Caki2 (cell line): ENCODE measurements at regions not wholly inside any gene's neighbourhood (a gene's known extent, or its start where the extent isn't known, plus 50 kb on each side); places are given as distances from the start of the nearest gene placed in this dataset.
A peak's percentile ranks its signal among the peaks of the same experiment; 100 is the strongest.

Source experiments
- DNase-seq: peaks from one replicate; pipeline ENCODE4 v3.0.0-alpha.2; 2015; ENCODE audit warnings: low read depth
- in situ Hi-C: cut with HindIII; loops from 2 replicates; pipeline ENCODE4 v1.10.0; 2016; ENCODE audit warnings: low sequenced_read_pairs, low pct_unique_long_range_greater_than_20kb, mixed read lengths

- in situ Hi-C loops: no loop called here
- DNase-seq: no peak
These were observed 512.3 kb upstream of the PCDH9 start for GRCh38 chr13:67742478-67742877.

- in situ Hi-C loops: no loop called here
- no peak for DNase-seq
These were observed 510.9 kb upstream of the PCDH9 start for GRCh38 chr13:67740871-67741535.

DNA sequence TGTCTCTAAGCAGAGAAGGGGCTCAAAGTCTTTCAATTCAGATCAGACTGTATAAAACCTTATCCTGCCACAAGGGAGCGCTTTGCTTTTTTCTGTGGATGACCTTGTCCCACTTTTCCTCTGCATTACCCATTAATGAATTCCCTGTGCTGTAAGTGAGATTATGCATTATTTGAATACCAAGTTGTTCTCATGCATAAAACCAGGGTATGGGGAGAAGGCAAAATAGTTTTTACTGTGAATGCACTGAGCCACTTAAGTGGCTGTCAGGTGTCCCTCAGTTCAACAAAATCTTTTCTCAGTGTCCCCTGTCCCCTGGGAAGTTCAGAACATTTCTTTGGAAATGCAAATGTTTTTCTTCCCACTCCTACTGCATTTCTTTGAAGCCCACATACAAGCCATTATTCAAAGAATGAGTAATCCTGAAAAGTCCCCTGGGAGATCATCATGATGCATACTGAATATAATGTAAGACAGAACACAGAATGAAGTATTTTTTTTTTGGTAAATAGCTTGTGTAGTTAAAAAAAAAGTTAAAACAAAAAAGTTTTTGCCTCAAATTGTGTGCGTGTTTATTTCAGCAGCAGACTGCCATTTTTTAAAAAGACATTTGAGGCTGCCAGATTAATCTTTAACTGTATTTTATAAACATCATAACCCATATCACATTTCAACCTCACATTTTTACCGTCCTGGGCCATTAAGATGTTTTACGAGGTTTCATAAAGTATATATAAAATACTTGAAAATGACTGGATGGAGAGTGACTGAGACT, 506.7 kb upstream of the PCDH9 start:
- in situ Hi-C loops: no loop called here
- DNase-seq: peak; percentile 84

- no peak for DNase-seq
These were observed 505.5 kb upstream of the PCDH9 start for GRCh38 chr13:67735651-67736050.

GRCh38 chr13:67726979-67727378, 496.8 kb upstream of the PCDH9 start:
- DNase-seq: no peak
- in situ Hi-C loops: no loop called here

More at GRCh38 chr13:67735651-67736050, 505.5 kb upstream of the PCDH9 start:
- in situ Hi-C loops: no loop called here

GRCh38 chr13:67725999-67726398, 495.9 kb upstream of the PCDH9 start:
- in situ Hi-C loops: no loop called here
- no peak for DNase-seq

GRCh38 chr13:67713571-67713970, 483.4 kb upstream of the PCDH9 start:
- no peak for DNase-seq
- in situ Hi-C loops: no loop called here

DNA sequence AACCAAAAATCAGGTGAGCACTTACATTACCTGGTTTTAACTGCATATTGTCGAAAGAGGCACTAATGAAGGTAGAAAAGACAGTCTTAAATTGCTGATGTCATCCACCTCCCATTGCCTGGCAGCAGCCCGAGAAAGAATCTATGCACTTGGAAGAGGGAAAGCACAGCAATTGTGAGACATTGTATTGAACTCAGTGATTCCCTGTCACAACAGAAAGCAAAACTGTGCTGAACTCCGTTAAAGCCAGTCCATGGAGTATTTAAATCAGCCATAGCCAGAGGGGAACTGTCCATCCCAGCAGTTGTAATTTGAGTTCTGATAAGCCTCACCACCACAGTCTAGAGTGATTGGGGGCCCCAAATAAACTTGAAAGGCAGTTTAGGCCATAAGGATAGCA, 466.6 kb upstream of the PCDH9 start:
- DNase-seq: no peak
- in situ Hi-C loops: no loop called here

GRCh38 chr13:67664502-67664901, 434.4 kb upstream of the PCDH9 start:
- no peak for DNase-seq
- in situ Hi-C loops: no loop called here

GRCh38 chr13:67662997-67663396, 432.9 kb upstream of the PCDH9 start:
- in situ Hi-C loops: no loop called here
- DNase-seq: no peak

GRCh38 chr13:67652887-67653286, 422.8 kb upstream of the PCDH9 start:
- no peak for DNase-seq

GRCh38 chr13:67651908-67652465, 421.9 kb upstream of the PCDH9 start:
- no peak for DNase-seq
- in situ Hi-C loops: no loop called here

More at GRCh38 chr13:67652887-67653286, 422.8 kb upstream of the PCDH9 start:
- in situ Hi-C loops: no loop called here

GRCh38 chr13:67650471-67650870, 420.3 kb upstream of the PCDH9 start:
- in situ Hi-C loops: no loop called here
- DNase-seq: no peak

DNA sequence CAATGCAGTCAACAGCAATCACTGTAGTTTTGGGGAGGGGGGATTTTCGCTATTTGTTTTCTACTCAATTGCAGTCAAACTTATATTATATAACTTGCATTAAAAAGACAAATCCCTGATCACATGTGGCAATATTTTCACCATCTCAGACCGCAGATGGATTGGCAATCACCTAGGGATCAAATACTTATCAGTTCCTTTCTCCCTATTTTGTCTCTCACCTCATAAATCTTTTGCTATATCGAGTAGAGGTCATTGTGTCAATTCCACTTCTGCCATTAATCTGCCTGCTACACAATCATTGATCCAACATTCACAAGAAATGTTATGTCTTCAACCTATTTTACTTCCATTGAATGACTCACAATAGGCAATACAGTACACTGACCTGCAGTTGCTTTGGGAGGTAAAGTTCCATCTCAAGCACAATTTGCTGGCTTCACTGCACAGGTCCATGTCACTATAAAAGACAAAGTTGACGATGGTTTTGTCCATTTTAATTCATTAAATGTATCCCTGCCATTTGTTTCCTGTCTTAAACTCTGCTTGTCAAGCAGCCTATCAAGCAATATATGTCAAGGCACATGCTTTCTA, 415.8 kb upstream of the PCDH9 start:
- in situ Hi-C loops: no loop called here
- DNase-seq: no peak

DNA sequence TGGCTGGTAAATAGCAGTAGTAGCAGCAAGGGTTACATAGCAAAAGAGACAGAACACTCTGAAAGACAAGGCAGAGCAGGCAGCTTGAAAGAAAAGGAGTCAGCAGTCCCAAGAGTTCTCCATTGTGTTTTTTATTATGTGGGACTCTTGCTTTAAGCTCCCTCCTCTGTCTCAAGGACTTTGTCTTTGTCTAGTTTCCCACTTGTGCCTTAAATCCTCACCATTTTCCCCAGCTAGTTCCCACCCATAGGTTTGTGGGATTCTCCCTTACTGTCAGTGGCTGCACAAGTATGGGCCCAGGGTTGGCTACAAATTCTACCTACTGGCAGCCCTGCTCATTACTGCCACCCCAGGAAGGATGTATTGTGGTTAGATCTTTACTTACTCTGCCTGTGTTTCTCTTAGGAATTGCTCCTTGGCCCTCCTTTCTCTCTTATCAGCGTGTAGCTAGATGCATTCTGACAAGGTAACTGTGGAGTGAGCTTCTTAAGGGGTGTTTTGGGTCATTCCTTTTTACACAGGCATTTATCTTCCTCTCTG, 413.4 kb upstream of the PCDH9 start:
- in situ Hi-C loops: no loop called here

GRCh38 chr13:67642657-67643056, 412.5 kb upstream of the PCDH9 start:
- in situ Hi-C loops: no loop called here
- no peak for DNase-seq

More for the DNA sequence above, 413.4 kb upstream of the PCDH9 start:
- DNase-seq: no peak

DNA sequence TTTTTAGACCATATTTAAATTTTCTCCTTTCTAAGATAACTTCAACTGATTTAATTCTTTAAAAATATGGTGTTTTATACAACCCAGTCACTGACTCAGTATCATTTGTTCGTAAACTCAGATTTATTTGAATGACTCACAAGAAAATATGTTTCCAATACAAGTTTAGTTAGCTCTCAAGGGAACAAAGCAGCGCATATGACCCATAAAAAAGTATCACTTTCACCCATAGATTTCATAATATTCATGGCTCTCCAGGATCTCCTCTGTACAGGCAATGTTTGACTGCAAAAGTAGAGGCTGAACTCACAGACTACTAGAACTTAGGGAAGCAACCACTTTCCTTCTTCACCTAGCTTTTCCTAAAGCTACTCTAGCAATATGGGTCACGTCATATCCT, 405.6 kb upstream of the PCDH9 start:
- no peak for DNase-seq
- in situ Hi-C loops: no loop called here

DNA sequence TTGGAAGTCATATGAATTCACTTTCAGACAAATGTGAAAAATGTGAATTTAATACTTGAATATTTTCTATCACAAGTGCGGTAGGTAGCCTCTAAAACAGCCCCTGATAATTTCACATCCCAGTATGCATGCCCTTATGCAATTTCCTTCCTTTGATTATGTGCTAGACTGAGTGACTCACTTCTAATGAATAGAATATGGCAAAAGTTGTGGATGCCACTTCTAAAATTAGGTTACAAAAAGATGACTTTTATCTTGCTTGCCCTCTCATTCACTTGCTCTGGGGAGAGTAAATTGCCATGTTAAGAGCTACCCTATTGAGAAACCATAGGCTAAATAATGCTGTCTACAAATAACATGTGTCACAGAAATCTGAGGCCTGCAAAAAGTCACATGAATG, 402.5 kb upstream of the PCDH9 start:
- in situ Hi-C loops: no loop called here
- DNase-seq: no peak

DNA sequence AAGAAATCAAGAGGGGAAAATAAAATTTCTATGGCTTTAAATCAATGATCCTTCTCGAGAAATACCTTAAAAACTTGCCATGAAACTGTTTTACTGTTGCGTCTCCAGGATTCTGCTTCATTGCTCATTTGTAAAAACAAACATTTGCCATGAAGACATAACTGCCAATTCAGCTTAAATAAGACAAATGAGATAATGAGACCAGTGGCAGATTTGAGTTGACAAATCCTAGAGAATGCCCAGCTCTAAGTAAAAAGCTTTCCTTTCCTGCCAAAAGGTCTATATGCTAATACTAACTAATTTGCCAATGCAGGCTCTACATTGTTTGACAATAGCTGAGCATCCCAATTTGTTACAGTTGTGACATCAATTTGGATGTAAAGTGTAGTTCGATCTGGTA, 400.5 kb upstream of the PCDH9 start:
- no peak for DNase-seq
- in situ Hi-C loops: no loop called here
